GM08714 (cell line): ENCODE measurements at regions not wholly inside any gene's neighbourhood (a gene's known extent, or its start where the extent isn't known, plus 50 kb on each side); places are given as distances from the start of the nearest gene placed in this dataset.

Experiments
- H3K4me3 ChIP-seq: fragments of 200-500 bp; sonication (Bioruptor generic); 2 replicates; pipeline ENCODE4 v1.5.1; 2014; ENCODE audit warnings: mild to moderate bottlenecking, low read length, inconsistent platforms
- ZNF274 ChIP-seq: IDR thresholded peaks from 2 replicates; pipeline ENCODE4 v1.6.1; 2012; ENCODE audit warnings: mild to moderate bottlenecking, low read depth, low read length

DNA sequence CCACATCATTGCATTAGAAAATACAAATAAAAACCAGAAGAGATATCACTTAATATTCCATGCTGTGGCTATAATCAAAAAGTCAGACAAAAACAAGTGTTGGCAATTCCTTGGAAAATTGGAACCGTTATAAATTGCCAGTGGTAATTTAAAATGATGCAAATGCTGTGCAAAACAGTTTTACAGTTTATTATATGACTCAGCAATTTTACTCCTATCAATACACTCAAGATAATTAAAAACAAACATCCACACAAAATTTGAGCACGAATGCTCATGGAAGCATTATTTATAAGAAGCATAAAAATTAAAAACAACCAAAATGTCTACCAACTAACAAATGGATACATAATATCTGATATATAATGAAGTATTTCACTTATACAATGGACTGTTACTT lies 728.8 kb downstream of the CBLN2 start:
- no peak for TF ChIP-seq ZNF274
- H3K4me3 ChIP-seq, result no peak overlapping the region

- no peak for TF ChIP-seq ZNF274
Measured at GRCh38 chr18:71809711-71810110, 734.4 kb downstream of the CBLN2 start.

GRCh38 chr18:71808616-71809015 lies 735.5 kb downstream of the CBLN2 start:
- TF ChIP-seq ZNF274, result no peak
- H3K4me3 ChIP-seq, result no peak overlapping the region

More at GRCh38 chr18:71809711-71810110, 734.4 kb downstream of the CBLN2 start:
- no peak overlapping the region for H3K4me3 ChIP-seq

- no peak for TF ChIP-seq ZNF274
- no peak overlapping the region for H3K4me3 ChIP-seq
Measured at GRCh38 chr18:71807586-71807985, 736.6 kb downstream of the CBLN2 start.

- no peak for TF ChIP-seq ZNF274
Measured at GRCh38 chr18:71798986-71799673, 745.0 kb downstream of the CBLN2 start.

DNA sequence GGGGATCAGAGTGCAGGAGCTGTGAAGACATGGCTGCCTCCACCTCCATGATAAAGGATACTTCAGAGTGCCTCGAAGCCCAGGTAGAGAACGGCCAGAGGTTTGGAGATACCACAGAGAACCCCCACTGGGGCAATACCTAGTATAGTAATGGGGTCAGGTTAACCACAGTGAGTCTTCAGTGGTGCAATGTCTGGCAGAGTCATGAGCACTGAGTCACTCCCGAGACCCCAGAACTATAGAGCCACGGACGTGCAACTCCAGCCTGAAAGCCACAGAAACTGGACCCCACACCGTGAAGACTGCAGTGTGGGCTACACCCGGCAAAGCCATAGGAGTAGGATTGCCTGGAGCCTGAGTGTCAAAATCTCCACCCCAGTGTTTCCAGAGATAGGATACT lies 746.6 kb downstream of the CBLN2 start:
- no peak overlapping the region for H3K4me3 ChIP-seq

More at GRCh38 chr18:71798986-71799673, 745.0 kb downstream of the CBLN2 start:
- no peak overlapping the region for H3K4me3 ChIP-seq

DNA sequence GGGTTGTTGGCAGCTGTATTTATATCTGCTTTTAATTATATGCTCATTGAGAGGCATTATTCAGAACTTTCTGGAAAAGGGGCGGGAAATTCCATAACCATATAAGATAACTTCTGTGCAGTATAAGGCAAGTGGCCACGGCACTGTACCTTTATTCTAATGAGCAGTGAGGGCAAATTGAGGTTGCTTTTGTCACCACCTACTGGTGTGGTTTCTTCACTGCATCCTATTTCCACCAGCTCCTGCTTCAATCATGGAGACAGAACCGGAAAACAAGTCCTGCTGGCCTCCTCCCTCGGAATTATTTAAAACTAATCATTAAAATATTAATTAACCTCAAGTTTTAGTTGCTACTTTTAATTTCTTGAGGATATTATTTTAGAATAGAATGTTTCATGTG lies 759.4 kb downstream of the CBLN2 start:
- TF ChIP-seq ZNF274, result no peak
- H3K4me3 ChIP-seq, result no peak overlapping the region

More for the DNA sequence above, 746.6 kb downstream of the CBLN2 start:
- TF ChIP-seq ZNF274, result no peak

DNA sequence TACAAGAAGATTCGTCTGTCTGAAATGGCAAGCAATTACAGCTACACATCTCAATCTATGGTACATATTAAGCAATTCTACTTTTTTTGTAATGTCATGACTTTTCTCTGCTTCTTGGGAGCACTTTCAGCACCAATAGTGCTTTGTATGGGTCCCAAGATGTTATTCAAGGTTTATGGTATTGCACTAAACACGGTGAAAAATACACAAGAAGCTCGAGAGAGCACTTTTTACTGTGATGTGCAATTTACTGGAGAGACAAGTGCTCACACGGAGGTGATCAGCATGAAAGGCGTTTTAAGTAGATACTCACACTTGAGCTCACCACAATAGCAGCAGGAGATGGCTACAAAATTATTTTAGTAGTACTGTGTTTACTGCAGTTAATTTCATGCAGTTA lies 783.6 kb downstream of the CBLN2 start:
- no peak overlapping the region for H3K4me3 ChIP-seq
- no peak for TF ChIP-seq ZNF274

DNA sequence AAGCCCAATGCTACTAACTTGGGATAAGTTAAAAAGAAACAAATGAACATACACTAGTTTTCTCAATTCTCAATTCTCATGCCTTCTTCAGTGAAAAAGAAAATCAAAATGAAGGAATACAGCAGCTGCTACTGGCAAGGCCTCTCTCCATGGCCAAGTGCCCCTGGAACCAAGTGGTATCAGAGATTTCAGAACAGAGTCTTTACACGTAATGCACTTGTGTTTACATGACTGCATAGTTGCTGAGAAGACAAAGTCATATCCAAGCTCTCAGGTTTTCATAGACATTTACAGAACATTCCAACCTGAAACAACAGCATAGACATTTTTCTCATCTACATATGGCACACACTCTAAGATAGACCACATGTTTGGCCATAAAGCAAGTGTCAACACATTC lies 789.9 kb downstream of the CBLN2 start:
- no peak for TF ChIP-seq ZNF274
- H3K4me3 ChIP-seq, result no peak overlapping the region

DNA sequence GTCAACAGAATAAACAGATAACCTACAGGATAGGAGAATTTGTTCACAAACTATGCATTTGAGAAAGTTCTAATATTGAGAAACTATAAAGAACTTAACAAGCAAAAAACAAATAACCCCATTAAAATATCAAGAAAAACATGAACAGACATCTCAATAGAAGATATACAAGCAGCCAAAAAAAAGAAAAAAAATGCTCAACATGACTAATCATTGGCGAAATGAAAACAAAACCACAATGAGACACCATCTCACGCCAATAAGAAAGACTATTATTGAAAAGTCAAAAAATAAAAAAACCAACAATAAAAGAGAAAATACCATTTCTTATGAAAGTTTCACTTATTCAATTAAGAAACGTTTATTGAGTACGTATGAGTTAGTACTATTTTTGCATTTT lies 800.5 kb downstream of the CBLN2 start:
- TF ChIP-seq ZNF274, result no peak
- H3K4me3 ChIP-seq, result no peak overlapping the region

DNA sequence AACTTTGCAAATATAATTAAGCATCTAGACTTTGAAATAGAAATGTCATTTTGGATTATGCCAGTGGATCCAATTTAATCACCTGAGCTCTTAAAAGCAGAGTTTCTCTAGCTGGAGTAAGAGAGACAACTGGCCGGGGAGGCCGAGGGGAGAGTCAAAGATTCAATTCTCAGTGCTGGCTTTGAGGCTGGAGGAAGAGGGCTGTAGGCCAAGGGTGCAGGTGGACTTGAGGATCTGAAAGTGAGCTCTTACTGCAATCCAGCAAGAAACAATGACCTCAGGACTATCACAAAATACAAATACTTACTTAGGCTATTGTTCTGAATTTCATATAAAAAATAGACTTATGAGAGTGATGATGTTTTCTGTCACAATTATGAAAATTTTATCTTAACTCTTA lies 814.5 kb downstream of the CBLN2 start:
- no peak overlapping the region for H3K4me3 ChIP-seq
- TF ChIP-seq ZNF274, result no peak

GRCh38 chr18:71727909-71728308 lies 816.2 kb downstream of the CBLN2 start:
- TF ChIP-seq ZNF274, result no peak
- no peak overlapping the region for H3K4me3 ChIP-seq

DNA sequence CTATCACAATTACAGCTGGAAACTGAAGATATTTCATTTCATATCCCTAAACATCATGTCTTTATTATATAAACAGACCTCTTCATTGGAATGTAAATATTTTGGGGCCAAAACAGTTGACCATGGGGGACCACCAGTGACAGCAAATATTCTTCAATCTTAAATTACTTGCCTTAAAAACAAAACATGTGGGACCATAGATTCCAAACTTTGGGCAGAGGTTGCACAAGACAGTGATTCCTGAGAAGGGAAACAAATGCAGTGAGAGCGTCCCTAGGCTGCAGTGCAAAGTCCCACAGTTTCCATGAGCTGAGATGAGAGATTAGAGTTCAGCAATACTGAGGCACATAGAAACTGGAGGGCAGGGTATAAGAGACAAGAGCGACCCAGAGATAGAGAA lies 818.9 kb downstream of the CBLN2 start:
- no peak for TF ChIP-seq ZNF274

DNA sequence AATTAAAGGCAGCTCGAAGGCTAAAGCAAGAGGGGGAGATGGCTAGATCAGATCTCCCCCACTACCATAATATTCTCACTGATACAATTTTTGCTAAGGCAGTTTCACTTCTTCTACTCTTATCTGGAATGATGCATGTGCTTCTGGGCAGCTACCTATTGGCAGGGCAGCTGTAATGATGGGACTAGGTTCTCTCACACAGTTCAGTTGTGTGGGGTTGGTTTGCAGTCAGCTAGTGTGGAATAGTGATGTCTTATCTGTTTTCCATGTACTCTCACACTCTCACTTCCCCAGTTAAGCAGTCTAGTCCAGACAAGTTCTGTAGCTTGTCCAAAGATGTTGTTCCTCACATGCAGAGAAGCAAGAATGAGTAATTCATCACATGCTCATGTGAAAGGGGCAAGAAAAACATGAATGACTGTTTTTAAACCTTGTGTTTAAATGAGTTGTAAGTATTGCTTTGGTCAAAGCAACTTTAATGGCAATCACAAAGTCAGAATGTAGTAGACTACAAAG lies 836.1 kb downstream of the CBLN2 start:
- no peak overlapping the region for H3K4me3 ChIP-seq
- TF ChIP-seq ZNF274, result no peak

More for the DNA sequence above, 818.9 kb downstream of the CBLN2 start:
- H3K4me3 ChIP-seq, result no peak overlapping the region

GRCh38 chr18:71707400-71707799 lies 836.7 kb downstream of the CBLN2 start:
- TF ChIP-seq ZNF274, result no peak
- no peak overlapping the region for H3K4me3 ChIP-seq
